GM12873 (cell line): ENCODE measurements at regions not wholly inside any gene's neighbourhood (a gene's known extent, or its start where the extent isn't known, plus 50 kb on each side); places are given as distances from the start of the nearest gene placed in this dataset.

Source experiments
- CTCF ChIP-seq: IDR thresholded peaks from 2 replicates; pipeline ENCODE4 v1.5.1; 2012; ENCODE audit warnings: low read depth, mild to moderate bottlenecking, moderate library complexity, low read length, control low read depth; ENCODE audit not compliant: insufficient read depth; ENCODE audit errors: missing control alignments

DNA sequence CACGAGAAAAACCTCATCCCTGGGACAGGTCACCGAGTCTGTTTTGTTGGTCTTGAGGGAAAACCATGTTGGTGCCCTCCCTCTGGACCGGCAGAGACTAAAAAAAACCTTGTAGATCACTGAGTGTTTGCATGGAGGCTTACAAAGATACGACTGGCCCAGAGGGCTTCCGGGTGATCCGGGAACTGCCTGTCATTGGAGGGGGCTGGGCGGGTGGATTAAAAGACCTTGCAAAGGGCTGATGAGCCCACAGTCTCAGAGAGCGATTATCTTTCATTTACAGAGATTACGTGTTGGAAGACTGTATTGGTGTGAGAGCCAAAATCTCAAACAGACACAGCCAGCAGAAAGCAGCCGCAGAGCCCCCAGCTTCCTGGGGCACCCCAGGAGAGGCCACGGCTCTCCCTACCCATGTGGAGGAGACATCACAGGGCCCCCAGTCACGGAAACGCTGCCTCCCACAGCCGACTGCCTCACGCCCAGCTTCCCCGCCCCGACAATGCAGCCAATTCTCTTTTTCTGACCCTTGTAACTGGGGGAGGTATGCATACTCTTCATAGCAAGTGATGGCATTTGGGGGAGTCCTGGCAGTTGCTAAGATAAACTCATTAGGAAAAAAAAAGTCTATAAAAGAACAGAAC, 426.4 kb downstream of the CTTN start:
- TF ChIP-seq CTCF, result no peak

DNA sequence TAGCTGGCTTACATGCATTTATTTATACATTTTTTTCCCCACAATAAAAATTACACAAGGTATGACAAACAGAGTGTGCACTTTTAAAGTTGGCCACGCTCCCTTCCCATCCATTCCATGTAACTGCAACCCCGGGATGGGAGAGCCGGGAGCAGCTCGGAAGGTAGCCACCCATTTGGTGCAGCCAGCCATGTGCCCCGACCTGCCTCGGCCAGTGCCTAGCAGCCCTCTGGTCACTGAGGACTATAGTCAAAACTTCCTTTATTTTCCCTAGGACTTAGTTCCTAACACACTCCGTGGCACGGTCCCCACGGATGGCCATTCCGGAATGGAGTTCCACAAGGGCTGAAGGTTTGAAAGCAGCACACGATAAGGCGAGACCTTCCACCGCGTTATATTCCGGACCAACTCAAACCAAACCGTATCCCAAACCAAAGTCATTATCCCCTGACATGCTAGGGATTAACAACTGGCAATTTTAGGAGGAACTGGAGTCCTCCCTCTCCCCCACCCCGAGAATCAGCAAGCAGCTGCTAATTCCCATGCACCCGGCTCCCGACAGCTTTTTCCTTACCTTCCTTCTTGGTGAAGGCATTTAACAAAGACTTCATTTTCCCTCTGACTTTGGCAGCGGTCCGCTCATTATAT, 426.4 kb downstream of the SHANK2 start:
- TF ChIP-seq CTCF, result no peak

DNA sequence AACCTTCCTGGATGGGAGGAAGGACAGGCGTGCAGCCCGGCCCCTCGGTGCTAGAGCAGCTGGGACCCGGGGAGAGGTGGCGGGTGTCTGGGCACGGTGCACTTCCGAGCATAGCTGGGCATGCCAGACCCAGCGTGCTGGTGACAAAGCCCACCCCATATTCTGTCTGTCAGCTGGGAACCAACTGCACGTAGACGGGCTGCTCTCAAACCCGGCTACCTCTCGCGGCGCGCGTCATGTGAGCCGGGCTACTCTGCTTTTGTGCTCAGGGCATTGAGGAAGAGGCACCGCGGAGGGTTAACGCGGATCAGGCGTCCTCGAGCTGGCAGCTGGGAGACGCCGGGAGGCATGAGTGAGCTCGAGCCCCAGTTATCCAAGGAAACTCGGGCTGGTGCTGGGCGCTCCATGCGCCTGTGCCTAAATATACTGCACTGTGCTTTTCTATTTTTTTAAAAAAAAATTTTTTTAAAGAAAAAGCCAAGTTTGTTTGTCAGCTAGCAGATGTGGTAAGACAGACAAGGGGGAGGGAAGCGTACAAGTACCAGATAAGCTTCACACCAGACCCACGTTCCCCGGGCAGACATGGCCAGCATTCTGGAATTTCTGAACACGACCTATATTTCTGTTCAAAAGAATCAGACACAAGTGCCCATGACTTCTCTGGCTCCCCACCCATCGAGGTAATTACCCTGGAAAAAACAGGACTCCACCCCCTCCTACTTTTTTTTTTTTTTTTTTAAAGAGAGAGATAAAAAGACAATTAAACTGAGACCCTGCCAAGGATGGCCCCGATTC, 425.6 kb downstream of the SHANK2 start:
- no peak for TF ChIP-seq CTCF

DNA sequence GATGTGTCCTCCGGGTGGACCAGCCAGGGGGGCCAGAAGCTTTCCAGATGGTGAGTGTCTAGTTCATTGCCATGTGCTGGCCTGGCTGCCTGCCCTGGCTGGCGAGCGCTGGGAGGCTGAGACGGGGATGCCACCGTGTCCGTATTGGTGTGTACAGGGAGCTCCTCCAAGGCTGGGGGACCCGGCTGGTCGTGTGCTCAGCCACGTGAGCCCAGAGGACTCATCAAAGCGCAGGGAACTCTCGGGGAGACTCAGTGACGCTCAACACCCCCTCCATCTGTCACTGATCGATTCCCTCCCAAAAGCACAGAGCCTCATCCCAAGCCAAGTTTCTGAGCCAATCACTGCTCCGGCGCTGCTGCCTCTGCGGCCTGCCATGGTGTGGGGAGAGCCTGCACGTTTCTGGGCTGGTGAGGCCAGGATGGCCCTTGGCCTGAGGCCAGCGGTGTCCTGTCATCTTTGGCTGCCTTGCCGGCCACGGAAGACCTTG, 423.7 kb downstream of the SHANK2 start:
- no peak for TF ChIP-seq CTCF

GRCh38 chr11:70829134-70829885, 423.1 kb downstream of the SHANK2 start:
- no peak for TF ChIP-seq CTCF

DNA sequence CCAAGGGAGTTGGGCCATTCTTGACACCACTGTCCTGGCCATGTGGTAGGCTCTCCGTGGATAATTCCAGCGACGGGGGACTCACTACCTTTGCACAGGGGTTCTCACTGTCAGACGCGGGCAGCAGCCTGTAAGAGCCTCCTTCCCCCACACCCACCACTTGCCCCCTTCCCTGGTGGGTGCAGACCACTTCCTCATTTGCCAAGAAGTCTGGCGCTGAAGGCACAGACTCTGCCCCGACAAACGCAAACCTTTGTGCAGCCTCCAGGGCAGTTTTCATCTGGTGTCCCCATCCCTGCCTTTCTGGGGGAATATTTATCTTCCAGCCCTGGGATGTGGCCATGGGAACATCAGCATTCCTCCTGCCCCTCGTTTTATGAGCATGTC, 422.5 kb downstream of the SHANK2 start:
- no peak for TF ChIP-seq CTCF

DNA sequence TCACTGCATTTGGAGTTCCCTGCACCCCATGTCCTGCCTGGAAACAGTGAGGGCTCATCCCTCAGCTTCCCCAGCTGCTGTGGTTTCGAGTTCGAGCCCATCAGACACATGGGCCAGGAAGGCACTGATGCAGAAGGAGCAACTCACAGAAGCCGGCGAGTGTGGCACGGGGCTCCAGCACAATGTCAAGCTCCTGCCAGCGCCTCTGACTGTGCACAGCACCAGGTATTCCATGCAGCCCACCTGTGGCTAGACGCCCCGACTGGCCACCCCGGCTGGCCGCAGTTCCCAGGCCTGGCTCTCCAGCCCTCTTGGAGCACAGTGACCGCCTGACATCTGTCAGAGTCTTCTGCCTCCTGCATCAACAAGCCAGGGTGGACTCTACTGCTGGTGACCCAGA, 419.4 kb downstream of the SHANK2 start:
- no peak for TF ChIP-seq CTCF
